NB4 (cell line): ENCODE measurements at regions not wholly inside any gene's neighbourhood (a gene's known extent, or its start where the extent isn't known, plus 50 kb on each side); places are given as distances from the start of the nearest gene placed in this dataset.

Source experiments
- CTCF ChIP-seq: IDR thresholded peaks from one replicate; pipeline ENCODE4 v1.5.1; 2012; ENCODE audit warnings: low read depth, low read length
- POLR2A ChIP-seq: IDR thresholded peaks from 2 replicates; pipeline ENCODE4 v1.6.1; 2011; ENCODE audit warnings: mild to moderate bottlenecking; ENCODE audit not compliant: insufficient read length; ENCODE audit errors: extremely low read depth
- TF ChIP-seq, protein P1 (sequence below): IDR thresholded peaks from 2 replicates; pipeline ENCODE4 v1.6.1; 2011; ENCODE audit warnings: low read depth, low read length

DNA sequence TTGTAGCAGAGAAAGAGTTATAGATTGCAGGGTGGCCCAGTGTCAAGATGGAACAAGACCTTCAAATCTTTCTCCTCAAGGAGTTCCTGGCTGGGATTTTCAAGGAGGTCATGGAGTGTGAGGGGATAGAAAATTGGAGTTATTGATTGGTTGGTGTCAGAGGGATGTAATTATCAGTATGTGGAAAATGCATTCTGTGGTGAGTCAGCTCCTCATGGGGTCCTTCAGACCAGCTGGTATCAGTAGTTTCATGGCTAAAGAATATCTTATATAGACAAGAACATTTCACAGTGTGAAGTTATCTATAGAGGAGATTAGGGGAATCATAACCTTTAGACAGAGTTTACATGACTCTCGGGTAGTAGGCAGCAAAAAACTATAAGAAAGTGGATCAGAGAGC lies 1114.0 kb upstream of the GBE1 start:
- TF ChIP-seq, protein P1, sequence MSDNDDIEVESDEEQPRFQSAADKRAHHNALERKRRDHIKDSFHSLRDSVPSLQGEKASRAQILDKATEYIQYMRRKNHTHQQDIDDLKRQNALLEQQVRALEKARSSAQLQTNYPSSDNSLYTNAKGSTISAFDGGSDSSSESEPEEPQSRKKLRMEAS = no peak
- TF ChIP-seq CTCF = no peak
- no peak for TF ChIP-seq POLR2A
